ENCODE measurements at regions not wholly inside any gene's neighbourhood (a gene's known extent, or its start where the extent isn't known, plus 50 kb on each side); places are given as distances from the start of the nearest gene placed in this dataset.

- DNase-seq (ENCODE audit: low spot score) = no peak
These were observed 705.2 kb upstream of the NRSN1 start for GRCh38 chr6:23420659-23421350.

GRCh38 chr6:23424584-23424983 lies 701.4 kb upstream of the NRSN1 start:
- no peak for DNase-seq (ENCODE audit: low spot score)

- DNase-seq (ENCODE audit: low spot score) = no peak
These were observed 690.9 kb upstream of the NRSN1 start for GRCh38 chr6:23435126-23435525.

GRCh38 chr6:23435798-23436197 lies 690.2 kb upstream of the NRSN1 start:
- DNase-seq (ENCODE audit: low spot score) = no peak

GRCh38 chr6:23441808-23442461 lies 684.1 kb upstream of the NRSN1 start:
- DNase-seq (ENCODE audit: low spot score) = no peak

GRCh38 chr6:23445157-23445710 lies 680.8 kb upstream of the NRSN1 start:
- no peak for DNase-seq (ENCODE audit: low spot score)

- no peak for DNase-seq (ENCODE audit: low spot score)
These were observed 679.5 kb upstream of the NRSN1 start for GRCh38 chr6:23446469-23446967.

GRCh38 chr6:23447731-23448130 lies 678.3 kb upstream of the NRSN1 start:
- no peak for DNase-seq (ENCODE audit: low spot score)

- DNase-seq (ENCODE audit: low spot score) = no peak
These were observed 677.7 kb upstream of the NRSN1 start for GRCh38 chr6:23448281-23448680.

GRCh38 chr6:23454080-23454976 lies 671.7 kb upstream of the NRSN1 start:
- DNase-seq (ENCODE audit: low spot score) = no peak

- no peak for DNase-seq (ENCODE audit: low spot score)
These were observed 670.3 kb upstream of the NRSN1 start for GRCh38 chr6:23455754-23456153.

GRCh38 chr6:23456396-23456795 lies 669.6 kb upstream of the NRSN1 start:
- DNase-seq (ENCODE audit: low spot score) = no peak

GRCh38 chr6:23457321-23457720 lies 668.7 kb upstream of the NRSN1 start:
- DNase-seq (ENCODE audit: low spot score) = no peak

GRCh38 chr6:23465912-23466311 lies 660.1 kb upstream of the NRSN1 start:
- DNase-seq (ENCODE audit: low spot score) = no peak

- no peak for DNase-seq (ENCODE audit: low spot score)
These were observed 648.4 kb upstream of the NRSN1 start for GRCh38 chr6:23477586-23477985.

- no peak for DNase-seq (ENCODE audit: low spot score)
These were observed 647.7 kb upstream of the NRSN1 start for GRCh38 chr6:23478312-23478711.

- no peak for DNase-seq (ENCODE audit: low spot score)
These were observed 642.1 kb upstream of the NRSN1 start for GRCh38 chr6:23483896-23484295.

- no peak for DNase-seq (ENCODE audit: low spot score)
These were observed 631.6 kb upstream of the NRSN1 start for GRCh38 chr6:23494367-23494766.

GRCh38 chr6:23498013-23498412 lies 628.0 kb upstream of the NRSN1 start:
- no peak for DNase-seq (ENCODE audit: low spot score)

GRCh38 chr6:23499549-23499948 lies 626.5 kb upstream of the NRSN1 start:
- DNase-seq (ENCODE audit: low spot score) = no peak

- DNase-seq (ENCODE audit: low spot score) = no peak
These were observed 622.8 kb upstream of the NRSN1 start for GRCh38 chr6:23503173-23503572.

GRCh38 chr6:23505026-23505425 lies 621.0 kb upstream of the NRSN1 start:
- no peak for DNase-seq (ENCODE audit: low spot score)

Data from hematopoietic multipotent progenitor cell treated with erythropoietin and hydrocortisone succinate and interleukin-3 and kit ligand, for 15 days (in vitro differentiated cells).